BJ (cell line): ENCODE measurements at regions not wholly inside any gene's neighbourhood (a gene's known extent, or its start where the extent isn't known, plus 50 kb on each side); places are given as distances from the start of the nearest gene placed in this dataset.

Experiments
- CTCF ChIA-PET: fragments of 350-600 bp; formaldehyde crosslinking; extraction: SDS; loops from one replicate; lab custom pipeline; 2021; ENCODE audit warnings: antibody characterized with exemption, inconsistent platforms; lab: Yijun Ruan, JAX
- POLR2A ChIA-PET: fragments of 300-600 bp; sonication (Branson Sonifier 250); formaldehyde crosslinking; extraction: SDS; loops from one replicate; lab custom pipeline; 2021; ENCODE audit warnings: antibody characterized with exemption; lab: Charles Lee
- DNase-seq: peaks from one replicate; pipeline ENCODE4 v3.0.0-alpha.2; 2011; ENCODE audit warnings: low read depth
- H3K27me3 ChIP-seq: 2 replicates; pipeline ENCODE4 v1.6.0; 2011; ENCODE audit warnings: low read length; ENCODE audit not compliant: control insufficient read depth, insufficient read depth
- H3K36me3 ChIP-seq: 2 replicates; pipeline ENCODE4 v1.5.1; 2011; ENCODE audit warnings: low read length; ENCODE audit not compliant: control insufficient read depth, insufficient read depth
- H3K4me3 ChIP-seq: 2 replicates; pipeline ENCODE4 v1.5.1; 2011; ENCODE audit warnings: low read depth, mild to moderate bottlenecking, control low read depth, low read length
- TF ChIP-seq, protein P1 (sequence below): IDR thresholded peaks from 2 replicates; pipeline ENCODE4 v1.5.1; 2011; ENCODE audit warnings: low read depth, mild to moderate bottlenecking, control low read depth, inconsistent platforms, low read length, moderate library complexity; ENCODE audit not compliant: insufficient read depth

DNA sequence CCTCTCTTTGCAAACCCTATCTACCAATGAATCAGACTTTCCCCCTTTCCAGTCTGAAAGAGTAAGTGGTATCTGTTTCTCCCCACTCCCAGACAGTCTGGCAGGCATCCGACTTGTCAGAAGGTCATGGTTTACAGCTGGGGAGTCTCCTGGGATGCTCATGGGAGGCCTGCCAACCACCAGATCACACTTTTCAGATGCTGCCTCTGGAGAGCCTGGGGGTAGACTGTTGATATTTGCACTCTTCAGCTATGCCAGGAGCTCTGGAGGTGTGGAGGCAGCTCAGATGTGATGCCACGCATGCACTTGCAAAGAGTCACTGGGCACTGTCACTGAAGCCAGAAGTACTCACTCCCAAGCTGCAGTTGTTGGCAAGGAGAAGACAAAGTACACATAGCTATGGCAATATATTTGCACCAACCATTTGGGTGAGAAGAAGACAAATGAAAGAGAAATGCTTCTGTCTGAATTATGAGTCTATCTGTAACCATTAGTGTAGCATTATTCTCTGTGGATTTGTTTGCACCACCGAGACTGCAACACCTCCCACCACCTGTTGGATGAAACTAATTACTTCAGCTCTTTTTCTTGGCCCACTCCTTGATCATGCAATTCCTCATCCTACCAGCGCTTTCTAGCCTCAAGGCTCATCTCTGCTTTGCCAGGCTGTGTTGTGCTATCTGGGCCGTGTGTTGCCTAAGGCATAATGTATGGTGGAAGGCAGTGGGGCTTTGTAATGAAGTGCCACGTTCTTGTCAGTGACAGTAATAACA, 133.0 kb upstream of the SPAG17 start:
- Histone ChIP-seq H3K36me3 (no peaks in the 10 kb centered on the region), H3K27me3 (no peaks in the 10 kb centered on the region), H3K4me3 (no peak overlapping the region)
- TF ChIP-seq, protein P1, sequence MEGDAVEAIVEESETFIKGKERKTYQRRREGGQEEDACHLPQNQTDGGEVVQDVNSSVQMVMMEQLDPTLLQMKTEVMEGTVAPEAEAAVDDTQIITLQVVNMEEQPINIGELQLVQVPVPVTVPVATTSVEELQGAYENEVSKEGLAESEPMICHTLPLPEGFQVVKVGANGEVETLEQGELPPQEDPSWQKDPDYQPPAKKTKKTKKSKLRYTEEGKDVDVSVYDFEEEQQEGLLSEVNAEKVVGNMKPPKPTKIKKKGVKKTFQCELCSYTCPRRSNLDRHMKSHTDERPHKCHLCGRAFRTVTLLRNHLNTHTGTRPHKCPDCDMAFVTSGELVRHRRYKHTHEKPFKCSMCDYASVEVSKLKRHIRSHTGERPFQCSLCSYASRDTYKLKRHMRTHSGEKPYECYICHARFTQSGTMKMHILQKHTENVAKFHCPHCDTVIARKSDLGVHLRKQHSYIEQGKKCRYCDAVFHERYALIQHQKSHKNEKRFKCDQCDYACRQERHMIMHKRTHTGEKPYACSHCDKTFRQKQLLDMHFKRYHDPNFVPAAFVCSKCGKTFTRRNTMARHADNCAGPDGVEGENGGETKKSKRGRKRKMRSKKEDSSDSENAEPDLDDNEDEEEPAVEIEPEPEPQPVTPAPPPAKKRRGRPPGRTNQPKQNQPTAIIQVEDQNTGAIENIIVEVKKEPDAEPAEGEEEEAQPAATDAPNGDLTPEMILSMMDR, result no peak
- POLR2A ChIA-PET, result no interaction called here
- CTCF ChIA-PET, result no interaction called here
- no peak for DNase-seq

DNA sequence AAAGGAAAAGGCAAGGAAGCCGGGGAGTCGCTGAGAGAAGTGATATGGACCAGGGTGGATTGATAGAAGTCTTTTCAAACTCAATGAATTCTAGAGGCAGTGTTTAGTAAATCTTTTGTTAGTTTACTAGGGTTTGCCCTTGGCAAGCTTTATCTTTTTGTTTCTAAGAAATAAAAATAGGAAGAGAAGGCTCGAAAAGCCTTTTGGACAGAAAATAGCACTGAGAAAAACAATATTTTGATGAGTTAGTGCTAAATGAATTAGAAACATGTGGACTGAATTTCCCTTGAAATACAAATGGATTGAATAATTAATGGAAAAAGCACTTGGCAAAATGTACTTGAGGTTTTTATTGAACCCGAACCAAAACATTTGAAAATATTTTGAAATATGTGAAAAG, 121.8 kb upstream of the SPAG17 start:
- TF ChIP-seq, protein P1, result no peak
- H3K27me3 ChIP-seq, result no peaks in the 10 kb centered on the region
- no peak overlapping the region for H3K4me3 ChIP-seq
- POLR2A ChIA-PET, result no interaction called here
- H3K36me3 ChIP-seq, result no peaks in the 10 kb centered on the region
- no peak for DNase-seq
- CTCF ChIA-PET, result no interaction called here

DNA sequence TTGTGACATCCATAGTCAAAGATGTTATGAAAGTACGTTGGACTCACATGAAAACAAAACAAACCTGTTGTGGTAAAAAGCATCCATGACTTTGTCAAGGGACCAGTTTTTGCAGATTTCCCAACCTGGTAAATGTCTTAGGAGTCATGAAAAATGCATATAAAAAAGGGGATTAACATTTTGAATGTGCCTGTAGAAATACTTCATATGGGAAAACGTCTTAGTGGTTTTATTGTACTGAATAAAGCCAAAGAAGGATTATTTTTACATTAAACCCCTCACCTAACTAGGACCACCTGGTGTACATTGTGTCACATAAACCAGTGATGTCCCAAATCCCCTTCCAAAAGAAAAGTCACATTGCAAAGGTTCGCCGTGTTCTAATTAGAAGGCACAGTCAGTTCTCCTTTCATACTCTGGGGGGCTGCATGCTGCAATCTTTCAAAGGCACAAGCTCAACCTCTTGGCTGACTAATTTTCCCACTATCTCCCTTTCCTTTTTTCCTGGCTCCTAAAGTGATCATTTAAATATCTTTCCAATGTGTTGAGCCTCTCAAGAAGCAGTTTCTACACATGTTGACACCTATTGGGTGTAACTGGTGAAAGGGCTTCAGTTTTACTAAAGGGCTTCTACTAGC, 119.8 kb upstream of the SPAG17 start:
- DNase-seq, result no peak
- TF ChIP-seq, protein P1, result peak; percentile 63
- H3K36me3 ChIP-seq, result no peaks in the 10 kb centered on the region
- ChIA-PET CTCF (interaction anchor here (0.9 to 1.2 kb wide), 7 partner anchors 8 to 970 kb away, joined by 3 to 4 read pairs (median 3); no protein-coding TSS in a partner anchor), POLR2A (no interaction called here)
- H3K4me3 ChIP-seq, result no peak overlapping the region
- H3K27me3 ChIP-seq, result no peaks in the 10 kb centered on the region

DNA sequence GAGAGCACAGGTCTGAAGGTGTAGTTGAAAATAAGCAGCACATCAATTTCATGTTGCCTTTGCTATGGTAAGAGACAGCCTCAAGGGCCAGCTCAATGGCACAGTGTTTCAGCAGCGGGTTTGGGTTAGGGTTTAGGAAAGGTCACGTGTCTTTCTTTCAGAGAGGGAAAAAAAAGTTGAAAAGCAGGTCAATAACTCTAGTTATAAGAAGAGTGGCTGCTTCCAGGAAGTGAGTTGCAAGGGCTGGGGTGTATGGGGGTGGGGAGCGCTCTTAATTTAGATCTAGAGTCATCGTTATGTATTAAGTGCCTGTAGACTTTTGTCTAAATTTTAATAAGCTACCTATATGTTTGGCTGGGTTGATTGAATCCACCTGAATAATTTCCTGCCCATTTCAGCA, 118.5 kb upstream of the SPAG17 start:
- no peak overlapping the region for H3K4me3 ChIP-seq
- CTCF ChIA-PET, result interaction anchor here (1.0 to 1.2 kb wide), 2 partner anchors 13 to 972 kb away, joined by 3 read pairs; no protein-coding TSS in a partner anchor
- TF ChIP-seq, protein P1, result no peak
- no peaks in the 10 kb centered on the region for H3K27me3 ChIP-seq
- H3K36me3 ChIP-seq, result no peaks in the 10 kb centered on the region
- DNase-seq, result no peak
- POLR2A ChIA-PET, result no interaction called here

DNA sequence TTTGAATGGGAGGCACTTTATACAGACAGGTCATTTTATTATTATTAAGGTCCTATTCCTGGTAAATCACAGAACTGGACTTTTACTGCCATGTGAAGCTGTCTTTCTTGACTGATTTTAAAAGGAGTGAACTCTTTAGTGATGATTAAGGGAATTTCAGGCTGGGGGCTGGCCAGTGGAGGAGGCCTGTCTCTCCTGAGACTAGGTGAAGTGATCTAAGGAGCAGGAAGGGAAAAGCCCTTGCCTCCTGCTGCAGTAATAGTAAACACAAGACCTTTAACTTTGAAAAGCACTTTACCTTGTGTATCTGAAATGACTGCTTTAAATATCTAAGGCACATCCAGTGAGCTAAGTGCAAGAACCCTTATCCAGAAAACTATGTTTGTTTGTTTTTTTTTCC, 118.0 kb upstream of the SPAG17 start:
- TF ChIP-seq, protein P1, result no peak
- Histone ChIP-seq H3K36me3 (no peaks in the 10 kb centered on the region), H3K4me3 (no peak overlapping the region), H3K27me3 (no peaks in the 10 kb centered on the region)
- POLR2A ChIA-PET, result no interaction called here
- CTCF ChIA-PET, result interaction anchor here (1.0 kb wide), 1 partner anchor 973 kb away, joined by 3 read pairs; no protein-coding TSS in a partner anchor
- no peak for DNase-seq
